WERI-Rb-1 (cell line): ENCODE measurements at regions not wholly inside any gene's neighbourhood (a gene's known extent, or its start where the extent isn't known, plus 50 kb on each side); places are given as distances from the start of the nearest gene placed in this dataset.

ENCODE experiments used
- DNase-seq: peaks from one replicate; pipeline ENCODE4 v3.0.0-alpha.2; 2020
- H3K27ac ChIP-seq: fragments of 250-450 bp; sonication (Bioruptor Pico); 2 replicates; pipeline ENCODE4 v1.5.1; 2020; ENCODE audit warnings: mild to moderate bottlenecking, moderate library complexity
- H3K27me3 ChIP-seq: fragments of 250-450 bp; sonication (Bioruptor Pico); 2 replicates; pipeline ENCODE4 v1.5.1; 2021; ENCODE audit warnings: mild to moderate bottlenecking, low read depth, moderate library complexity; ENCODE audit not compliant: insufficient read depth, severe bottlenecking
- H3K36me3 ChIP-seq: fragments of 250-450 bp; sonication (Bioruptor Pico); 2 replicates; pipeline ENCODE4 v1.5.1; 2020; ENCODE audit warnings: mild to moderate bottlenecking, moderate library complexity
- H3K4me3 ChIP-seq: 2 replicates; pipeline ENCODE4 v1.5.1; 2011; ENCODE audit warnings: low read depth, mild to moderate bottlenecking, control low read depth, low read length
- H3K9me3 ChIP-seq: fragments of 250-450 bp; sonication (Bioruptor Pico); 2 replicates; pipeline ENCODE4 v1.5.1; 2021; ENCODE audit warnings: mild to moderate bottlenecking, moderate library complexity; ENCODE audit not compliant: severe bottlenecking
- TF ChIP-seq, protein P1 (sequence below): IDR thresholded peaks from 2 replicates; pipeline ENCODE4 v1.5.1; 2011; ENCODE audit warnings: low read depth, mild to moderate bottlenecking, control low read depth, inconsistent platforms, low read length

DNA sequence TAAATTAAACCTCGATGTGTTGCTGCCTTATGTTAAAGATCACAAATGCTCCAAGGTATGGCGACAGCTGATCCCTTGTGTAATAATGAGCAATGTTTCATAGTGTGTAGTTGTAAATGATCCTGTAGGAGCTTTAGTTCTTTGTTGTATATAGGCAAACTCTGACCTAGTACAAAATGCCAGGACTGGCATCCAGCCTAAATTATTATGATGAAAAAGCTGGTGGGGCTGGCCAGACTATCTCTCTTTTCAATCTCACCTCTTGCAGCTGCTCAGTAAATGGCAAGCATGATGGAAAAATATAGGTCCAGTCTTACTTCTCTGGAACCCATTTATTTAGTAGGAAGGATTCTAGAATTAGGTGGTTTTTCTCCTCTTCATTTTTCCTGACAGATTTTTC is 345.1 kb upstream of the C11orf87 start:
- TF ChIP-seq, protein P1, sequence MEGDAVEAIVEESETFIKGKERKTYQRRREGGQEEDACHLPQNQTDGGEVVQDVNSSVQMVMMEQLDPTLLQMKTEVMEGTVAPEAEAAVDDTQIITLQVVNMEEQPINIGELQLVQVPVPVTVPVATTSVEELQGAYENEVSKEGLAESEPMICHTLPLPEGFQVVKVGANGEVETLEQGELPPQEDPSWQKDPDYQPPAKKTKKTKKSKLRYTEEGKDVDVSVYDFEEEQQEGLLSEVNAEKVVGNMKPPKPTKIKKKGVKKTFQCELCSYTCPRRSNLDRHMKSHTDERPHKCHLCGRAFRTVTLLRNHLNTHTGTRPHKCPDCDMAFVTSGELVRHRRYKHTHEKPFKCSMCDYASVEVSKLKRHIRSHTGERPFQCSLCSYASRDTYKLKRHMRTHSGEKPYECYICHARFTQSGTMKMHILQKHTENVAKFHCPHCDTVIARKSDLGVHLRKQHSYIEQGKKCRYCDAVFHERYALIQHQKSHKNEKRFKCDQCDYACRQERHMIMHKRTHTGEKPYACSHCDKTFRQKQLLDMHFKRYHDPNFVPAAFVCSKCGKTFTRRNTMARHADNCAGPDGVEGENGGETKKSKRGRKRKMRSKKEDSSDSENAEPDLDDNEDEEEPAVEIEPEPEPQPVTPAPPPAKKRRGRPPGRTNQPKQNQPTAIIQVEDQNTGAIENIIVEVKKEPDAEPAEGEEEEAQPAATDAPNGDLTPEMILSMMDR, result no peak
- no peaks in the 10 kb centered on the region for H3K27me3 ChIP-seq
- H3K36me3 ChIP-seq, result no peaks in the 10 kb centered on the region
- no peak overlapping the region for H3K4me3 ChIP-seq
- no peak for DNase-seq
- H3K9me3 ChIP-seq, result no peaks in the 10 kb centered on the region
- H3K27ac ChIP-seq, result no peak overlapping the region

DNA sequence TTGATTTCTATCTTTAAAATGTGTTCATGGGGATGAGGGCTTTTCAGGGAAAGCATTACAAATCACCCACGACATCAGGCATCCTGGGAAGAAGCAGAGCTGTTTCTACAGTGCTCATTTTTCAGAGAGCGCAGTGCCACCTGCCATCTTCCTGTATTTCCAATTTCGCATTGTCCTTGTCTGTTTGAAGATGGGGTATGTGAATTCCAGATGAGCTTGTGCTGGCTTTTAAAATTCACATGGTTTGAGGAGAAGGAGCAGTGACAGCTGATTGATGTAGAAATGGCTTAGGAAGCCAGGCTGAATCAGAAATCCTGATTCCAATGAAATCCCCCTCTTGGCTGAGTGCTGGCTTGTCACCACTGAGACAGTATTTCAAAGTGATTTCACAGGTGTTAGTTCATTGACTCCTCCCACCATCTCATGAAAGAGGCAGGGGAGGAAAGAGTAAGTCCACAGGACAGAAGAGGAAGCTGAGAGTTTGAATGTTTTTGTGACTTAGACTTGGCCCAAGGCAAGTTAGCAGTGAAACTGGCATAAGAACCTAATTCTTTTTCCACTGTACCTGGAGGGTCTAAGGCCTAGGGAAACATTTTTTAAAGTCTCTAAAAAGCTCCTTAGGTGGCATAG is 344.6 kb upstream of the C11orf87 start:
- H3K9me3 ChIP-seq, result no peaks in the 10 kb centered on the region
- no peak for DNase-seq
- H3K4me3 ChIP-seq, result no peak overlapping the region
- H3K27ac ChIP-seq, result no peak overlapping the region
- no peaks in the 10 kb centered on the region for H3K36me3 ChIP-seq
- no peaks in the 10 kb centered on the region for H3K27me3 ChIP-seq
- TF ChIP-seq, protein P1, result no peak

DNA sequence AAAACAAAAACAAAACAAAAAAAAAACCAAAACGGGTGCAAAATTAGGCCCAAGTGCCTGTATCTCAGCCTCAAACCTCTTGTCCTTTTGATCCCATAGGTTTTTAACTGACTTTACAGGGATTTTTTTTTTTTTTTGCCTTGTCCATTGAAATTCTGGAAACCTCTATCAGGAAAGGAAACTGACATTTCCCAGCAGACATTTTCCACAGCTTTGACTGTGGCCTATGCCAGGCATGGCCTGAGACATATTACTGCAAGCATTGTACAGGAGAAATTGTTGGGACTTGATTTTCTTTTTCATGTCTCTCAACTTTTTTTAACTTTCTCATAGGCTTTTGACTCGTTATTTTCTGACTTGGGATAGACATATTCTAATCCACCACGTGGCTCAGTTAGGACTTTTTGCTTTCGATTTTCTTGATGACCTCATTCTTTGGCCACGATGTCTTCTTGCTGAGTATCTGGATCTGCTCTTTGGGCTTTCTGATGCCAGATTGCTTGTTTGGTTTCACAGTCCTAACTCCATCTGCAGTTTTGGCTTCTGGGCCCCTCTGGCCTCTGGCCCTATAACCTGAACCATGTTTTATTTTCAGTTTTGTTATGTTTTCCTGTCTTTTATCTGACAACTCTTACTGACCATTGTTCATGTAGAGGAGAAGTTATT is 336.1 kb upstream of the C11orf87 start:
- no peak overlapping the region for H3K27ac ChIP-seq
- H3K9me3 ChIP-seq, result peaks cover 3% of the 10 kb centered on the region
- H3K27me3 ChIP-seq, result no peaks in the 10 kb centered on the region
- DNase-seq, result no peak
- H3K36me3 ChIP-seq, result no peaks in the 10 kb centered on the region
- TF ChIP-seq, protein P1, result no peak
- no peak overlapping the region for H3K4me3 ChIP-seq

DNA sequence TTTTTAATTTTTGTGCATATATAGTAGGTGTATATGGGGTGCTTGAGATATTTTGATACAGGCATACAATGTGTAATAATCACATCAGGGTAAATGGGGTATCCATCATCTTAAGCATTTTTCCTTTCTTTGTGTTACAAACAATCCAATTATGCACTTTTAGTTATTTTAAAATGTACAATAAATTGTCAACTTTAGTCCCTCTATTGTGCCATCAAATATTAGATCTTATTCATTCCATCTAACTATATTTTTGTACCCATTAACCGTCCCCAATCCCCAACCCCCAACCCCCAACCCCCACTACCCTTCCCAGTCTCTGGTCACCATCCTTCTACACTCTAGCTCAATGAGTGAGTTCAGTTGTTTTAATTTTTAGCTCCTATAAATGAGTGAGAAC is 335.1 kb upstream of the C11orf87 start:
- TF ChIP-seq, protein P1, result no peak
- Histone ChIP-seq H3K36me3 (no peaks in the 10 kb centered on the region), H3K4me3 (no peak overlapping the region), H3K9me3 (peaks cover 3% of the 10 kb centered on the region), H3K27me3 (no peaks in the 10 kb centered on the region), H3K27ac (no peak overlapping the region)
- no peak for DNase-seq

- Histone ChIP-seq H3K27ac (no peak overlapping the region), H3K27me3 (no peaks in the 10 kb centered on the region), H3K9me3 (peaks cover 3% of the 10 kb centered on the region), H3K36me3 (no peaks in the 10 kb centered on the region), H3K4me3 (no peak overlapping the region)
- DNase-seq, result no peak
- TF ChIP-seq, protein P1, result no peak
Observed at GRCh38 chr11:109088086-109088485, 333.9 kb upstream of the C11orf87 start.

- TF ChIP-seq, protein P1, result no peak
- Histone ChIP-seq H3K9me3 (no peaks in the 10 kb centered on the region), H3K27ac (no peak overlapping the region), H3K27me3 (no peaks in the 10 kb centered on the region), H3K36me3 (no peaks in the 10 kb centered on the region), H3K4me3 (no peak overlapping the region)
- no peak for DNase-seq
Observed at GRCh38 chr11:109089144-109089543, 332.8 kb upstream of the C11orf87 start.
